Upper lobe of left lung (tissue), 4 donors: ENCODE measurements at regions not wholly inside any gene's neighbourhood (a gene's known extent, or its start where the extent isn't known, plus 50 kb on each side); places are given as distances from the start of the nearest gene placed in this dataset.

ENCODE experiments used
- EP300 ChIP-seq, 4 donors: sonication (generic); formaldehyde crosslinking; IDR thresholded peaks; one replicate each; pipeline ENCODE4 v1.5.1; 2017; ENCODE audit warnings: antibody characterized with exemption in 4 of 4, control low read depth in 2 of 4
- POLR2A ChIP-seq, 4 donors: fragments of 450-650 bp; IDR thresholded peaks; one replicate each; pipeline ENCODE4 v1.5.1; 2016 to 2017; ENCODE audit warnings: antibody characterized with exemption in 4 of 4, mild to moderate bottlenecking in 2 of 4
- POLR2AphosphoS5 ChIP-seq, 2 donors: sonication (generic); formaldehyde crosslinking; IDR thresholded peaks; one replicate each; pipeline ENCODE4 v1.5.1; 2017; ENCODE audit warnings: antibody characterized with exemption in 2 of 2
- TF ChIP-seq, protein P1 (sequence below), 6 experiments: fragments of 450-650 bp in 4 of 6; fragments of 200-600 bp in 2 of 6; sonication (generic) in 2 of 6; IDR thresholded peaks; one replicate each; pipeline ENCODE4 v1.5.1; 2016 to 2019; ENCODE audit warnings: antibody characterized with exemption in 6 of 6

DNA sequence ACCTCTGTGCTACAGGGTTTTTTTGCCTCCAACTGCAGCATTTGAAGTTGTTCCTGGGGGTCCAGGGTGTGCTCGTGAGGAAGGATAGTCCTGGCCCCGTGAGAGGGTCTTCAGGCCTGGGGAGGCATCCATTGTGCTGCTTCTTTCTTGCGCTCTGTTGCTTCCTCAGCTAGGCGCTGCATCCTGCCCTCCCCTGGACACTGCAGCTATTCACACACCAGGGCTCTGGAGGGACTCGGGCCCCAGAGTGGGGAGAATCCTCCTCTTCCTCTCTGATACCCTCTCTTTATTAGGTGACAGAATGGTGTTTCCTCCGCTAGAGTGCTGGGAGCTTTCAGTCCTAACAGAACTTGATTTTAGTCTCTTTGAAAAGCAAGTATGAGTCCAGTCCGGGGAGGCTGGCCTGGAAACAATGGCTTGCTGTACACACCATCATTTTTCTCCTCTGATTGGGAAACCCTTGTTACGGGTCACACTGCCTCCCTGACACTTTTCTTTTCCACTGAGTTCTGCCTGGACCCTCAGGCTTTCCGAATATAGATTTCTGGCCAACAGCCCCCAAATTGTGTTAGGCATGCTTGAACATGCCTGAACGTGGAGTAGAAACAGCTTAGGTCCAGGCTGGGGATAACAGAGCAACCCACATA is 81.4 kb upstream of the ELAC2 start:
- TF ChIP-seq, protein P1, sequence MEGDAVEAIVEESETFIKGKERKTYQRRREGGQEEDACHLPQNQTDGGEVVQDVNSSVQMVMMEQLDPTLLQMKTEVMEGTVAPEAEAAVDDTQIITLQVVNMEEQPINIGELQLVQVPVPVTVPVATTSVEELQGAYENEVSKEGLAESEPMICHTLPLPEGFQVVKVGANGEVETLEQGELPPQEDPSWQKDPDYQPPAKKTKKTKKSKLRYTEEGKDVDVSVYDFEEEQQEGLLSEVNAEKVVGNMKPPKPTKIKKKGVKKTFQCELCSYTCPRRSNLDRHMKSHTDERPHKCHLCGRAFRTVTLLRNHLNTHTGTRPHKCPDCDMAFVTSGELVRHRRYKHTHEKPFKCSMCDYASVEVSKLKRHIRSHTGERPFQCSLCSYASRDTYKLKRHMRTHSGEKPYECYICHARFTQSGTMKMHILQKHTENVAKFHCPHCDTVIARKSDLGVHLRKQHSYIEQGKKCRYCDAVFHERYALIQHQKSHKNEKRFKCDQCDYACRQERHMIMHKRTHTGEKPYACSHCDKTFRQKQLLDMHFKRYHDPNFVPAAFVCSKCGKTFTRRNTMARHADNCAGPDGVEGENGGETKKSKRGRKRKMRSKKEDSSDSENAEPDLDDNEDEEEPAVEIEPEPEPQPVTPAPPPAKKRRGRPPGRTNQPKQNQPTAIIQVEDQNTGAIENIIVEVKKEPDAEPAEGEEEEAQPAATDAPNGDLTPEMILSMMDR (IDR thresholded peaks at IDR 0.05): no peak
- no peak for TF ChIP-seq EP300 (IDR thresholded peaks at IDR 0.05)
- no peak for TF ChIP-seq POLR2A (IDR thresholded peaks at IDR 0.05)
- TF ChIP-seq POLR2AphosphoS5 (IDR thresholded peaks at IDR 0.05): no peak
